GM23248 (cell line): ENCODE measurements at regions not wholly inside any gene's neighbourhood (a gene's known extent, or its start where the extent isn't known, plus 50 kb on each side); places are given as distances from the start of the nearest gene placed in this dataset.

Experiments used
- EZH2 ChIP-seq: fragments of 200-600 bp; sonication (generic); IDR thresholded peaks from 2 replicates; pipeline ENCODE4 v1.6.1; 2018; ENCODE audit warnings: antibody characterized with exemption, mild to moderate bottlenecking; ENCODE audit not compliant: insufficient read depth, poor library complexity, severe bottlenecking
- EZH2phosphoT487 ChIP-seq: fragments of 200-600 bp; sonication (generic); IDR thresholded peaks from 2 replicates; pipeline ENCODE4 v1.6.1; 2018; ENCODE audit warnings: antibody characterized with exemption, moderate library complexity, mild to moderate bottlenecking, low read depth; ENCODE audit not compliant: insufficient read depth

DNA sequence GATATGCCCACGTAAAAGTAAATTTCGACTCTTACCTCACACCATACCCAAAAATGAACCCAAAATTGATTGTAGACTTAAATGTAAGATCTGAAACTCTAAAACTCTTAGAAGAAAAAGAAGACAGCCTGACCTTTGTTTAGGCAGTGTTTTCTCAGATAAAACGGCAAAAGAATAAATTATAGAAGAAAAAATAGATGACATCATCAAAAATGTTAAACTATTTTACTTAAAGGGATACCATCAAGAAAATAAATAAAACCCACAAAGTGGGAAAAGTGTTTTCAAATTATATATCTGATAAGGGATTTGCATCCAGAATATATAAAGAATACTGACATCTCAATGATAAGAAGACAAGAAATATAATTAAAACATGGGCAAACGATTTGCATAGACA is 862.7 kb downstream of the DTWD2 start:
- TF ChIP-seq EZH2phosphoT487: no peak
- no peak for TF ChIP-seq EZH2
